WTC11 (cell line): ENCODE measurements at regions not wholly inside any gene's neighbourhood (a gene's known extent, or its start where the extent isn't known, plus 50 kb on each side); places are given as distances from the start of the nearest gene placed in this dataset.

Experiments used
- ATAC-seq: fragments of 200-7000 bp; cut with Tn5 transposase; 2 replicates; pipeline ENCODE4 v1.10.0; 2021; ENCODE audit warnings: mild to moderate bottlenecking, moderate library complexity
- CTCF ChIA-PET: fragments of 300-600 bp; sonication (Branson Sonifier 250); formaldehyde crosslinking; loops from one replicate; lab custom pipeline; 2021; ENCODE audit warnings: antibody characterized with exemption; lab: Charles Lee
- POLR2A ChIA-PET: fragments of 350-600 bp; sonication (Branson Sonifier 250); formaldehyde crosslinking; loops from one replicate; lab custom pipeline; 2021; ENCODE audit warnings: antibody characterized with exemption; lab: Charles Lee
- DNase-seq: peaks from one replicate; pipeline ENCODE4 v3.0.0; 2021; ENCODE audit warnings: low spot score
- H3K27ac Mint-ChIP-seq: 2 replicates; pipeline ENCODE4 v1.8.0; 2021; ENCODE audit warnings: mixed read lengths
- H3K27me3 Mint-ChIP-seq: 2 replicates; pipeline ENCODE4 v1.8.0; 2021; ENCODE audit warnings: low read depth, mild to moderate bottlenecking, moderate library complexity, mixed read lengths
- H3K36me3 Mint-ChIP-seq: 2 replicates; pipeline ENCODE4 v1.8.0; 2021; ENCODE audit warnings: mixed read lengths
- H3K4me1 Mint-ChIP-seq: 2 replicates; pipeline ENCODE4 v1.8.0; 2022; ENCODE audit warnings: mixed read lengths
- H3K4me3 Mint-ChIP-seq: 2 replicates; pipeline ENCODE4 v1.8.0; 2021; ENCODE audit warnings: mild to moderate bottlenecking, moderate library complexity, mixed read lengths
- H3K9me3 Mint-ChIP-seq: 2 replicates; pipeline ENCODE4 v1.8.0; 2021; ENCODE audit warnings: mixed read lengths
- AR ChIP-seq: fragments of 250-450 bp; sonication (Bioruptor Pico); IDR thresholded peaks from 2 replicates; pipeline ENCODE4 v1.9.0; 2021; ENCODE audit warnings: mild to moderate bottlenecking
- ATF6 ChIP-seq: sonication (generic); formaldehyde crosslinking; IDR thresholded peaks from 2 replicates; pipeline ENCODE4 v1.8.1; 2023; ENCODE audit warnings: mild to moderate bottlenecking, missing genetic modification reagents
- CREM ChIP-seq: sonication (generic); formaldehyde crosslinking; IDR thresholded peaks from 2 replicates; pipeline ENCODE4 v1.8.1; 2022; ENCODE audit warnings: mild to moderate bottlenecking, missing genetic modification reagents, moderate library complexity
- E2F4 ChIP-seq: sonication (generic); formaldehyde crosslinking; IDR thresholded peaks from 2 replicates; pipeline ENCODE4 v1.8.1; 2022; ENCODE audit warnings: low read depth, mild to moderate bottlenecking, moderate library complexity, missing genetic modification reagents, borderline replicate concordance
- EMX1 ChIP-seq: fragments of 250-450 bp; sonication (Bioruptor Pico); IDR thresholded peaks from 2 replicates; pipeline ENCODE4 v1.8.0; 2021; ENCODE audit warnings: mild to moderate bottlenecking
- FOXJ3 ChIP-seq: sonication (generic); formaldehyde crosslinking; IDR thresholded peaks from 2 replicates; pipeline ENCODE4 v1.9.0; 2021; ENCODE audit warnings: missing genetic modification reagents, mild to moderate bottlenecking, borderline replicate concordance
- HMGXB4 ChIP-seq: sonication (generic); formaldehyde crosslinking; IDR thresholded peaks from 2 replicates; pipeline ENCODE4 v1.8.1; 2023; ENCODE audit warnings: mild to moderate bottlenecking, moderate library complexity, missing genetic modification reagents
- IRF1 ChIP-seq: sonication (generic); formaldehyde crosslinking; IDR thresholded peaks from 2 replicates; pipeline ENCODE4 v1.8.0; 2023; ENCODE audit warnings: missing genetic modification reagents
- JUN ChIP-seq: sonication (generic); formaldehyde crosslinking; IDR thresholded peaks from 2 replicates; pipeline ENCODE4 v1.8.0; 2023; ENCODE audit warnings: mild to moderate bottlenecking, missing genetic modification reagents
- MXD4 ChIP-seq: fragments of 250-450 bp; sonication (Bioruptor Pico); IDR thresholded peaks from 2 replicates; pipeline ENCODE4 v1.8.0; 2021; ENCODE audit warnings: mild to moderate bottlenecking, moderate library complexity, borderline replicate concordance
- PRDM15 ChIP-seq: sonication (generic); formaldehyde crosslinking; IDR thresholded peaks from 2 replicates; pipeline ENCODE4 v1.8.0; 2022; ENCODE audit warnings: missing genetic modification reagents
- RORB ChIP-seq: fragments of 250-450 bp; sonication (Bioruptor Pico); IDR thresholded peaks from 2 replicates; pipeline ENCODE4 v1.9.0; 2021; ENCODE audit warnings: mild to moderate bottlenecking
- SOX15 ChIP-seq: fragments of 250-450 bp; sonication (Bioruptor Pico); IDR thresholded peaks from 2 replicates; pipeline ENCODE4 v1.9.0; 2021; ENCODE audit warnings: mild to moderate bottlenecking
- SP1 ChIP-seq: sonication (generic); formaldehyde crosslinking; conservative IDR thresholded peaks from 2 replicates; pipeline ENCODE4 v1.8.1; 2022; ENCODE audit warnings: missing genetic modification reagents
- ZMAT4 ChIP-seq: fragments of 250-450 bp; sonication (Bioruptor Pico); IDR thresholded peaks from 2 replicates; pipeline ENCODE4 v1.9.0; 2021; ENCODE audit warnings: mild to moderate bottlenecking
- ZNF532 ChIP-seq: fragments of 250-450 bp; sonication (Bioruptor Pico); IDR thresholded peaks from 2 replicates; pipeline ENCODE4 v1.9.0; 2021; ENCODE audit warnings: mild to moderate bottlenecking, borderline replicate concordance

- TF ChIP-seq SOX15 (no peak), JUN (CRISPR knock-in tag) (no peak), AR (no peak), E2F4 (CRISPR knock-in tag) (no peak), FOXJ3 (CRISPR knock-in tag) (no peak), MXD4 (CRISPR knock-in tag) (no peak), ZNF532 (CRISPR knock-in tag) (no peak)
These were observed 1043.1 kb upstream of the PABPC4L start (continued) for GRCh38 chr4:135244696-135245095.

- H3K4me3 Mint-ChIP-seq = no peak overlapping the region
- peaks cover 22% of the 10 kb centered on the region for H3K4me1 Mint-ChIP-seq
- no peaks in the 10 kb centered on the region for H3K36me3 Mint-ChIP-seq
- H3K9me3 Mint-ChIP-seq = no peaks in the 10 kb centered on the region
- H3K27me3 Mint-ChIP-seq = no peaks in the 10 kb centered on the region; the same call in 1 of the 2 replicates
- DNase-seq = no peak
- POLR2A ChIA-PET = no interaction called here
- H3K27ac Mint-ChIP-seq = peak overlapping the region; percentile 60
- CTCF ChIA-PET = no interaction called here
- no peak for ATAC-seq
- TF ChIP-seq CREM (CRISPR knock-in tag) (no peak), EMX1 (CRISPR knock-in tag) (no peak), IRF1 (no peak), SOX15 (no peak), SP1 (CRISPR knock-in tag) (no peak), MXD4 (CRISPR knock-in tag) (no peak), PRDM15 (CRISPR knock-in tag) (no peak), HMGXB4 (CRISPR knock-in tag) (no peak), E2F4 (CRISPR knock-in tag) (no peak), ATF6 (CRISPR knock-in tag) (no peak), RORB (CRISPR knock-in tag) (no peak), ZMAT4 (no peak)
These were observed 1042.5 kb upstream of the PABPC4L start for GRCh38 chr4:135244056-135244455.
